ENCODE measurements at regions not wholly inside any gene's neighbourhood (a gene's known extent, or its start where the extent isn't known, plus 50 kb on each side); places are given as distances from the start of the nearest gene placed in this dataset.

GRCh38 chr10:78396754-78397153 is 363.1 kb downstream of the RPS24 start:
- no peak overlapping the region for H3K4me3 Mint-ChIP-seq
- no peaks in the 10 kb centered on the region for H3K9me3 Mint-ChIP-seq
- H3K36me3 Mint-ChIP-seq: no peaks in the 10 kb centered on the region
- DNase-seq: no peak
- H3K27ac Mint-ChIP-seq: no peak overlapping the region
- H3K4me1 Mint-ChIP-seq: no peaks in the 10 kb centered on the region
- peaks cover 2 to 6% (median 3%) of the 10 kb centered on the region in 3 donors for H3K27me3 Mint-ChIP-seq (ENCODE audit: low read depth in 3 of 3)

GRCh38 chr10:78397786-78398185 is 364.1 kb downstream of the RPS24 start:
- H3K36me3 Mint-ChIP-seq: no peaks in the 10 kb centered on the region
- H3K4me3 Mint-ChIP-seq: peak overlapping the region in 1 of 5 donors; percentile 2
- H3K27me3 Mint-ChIP-seq (ENCODE audit: low read depth in 3 of 3): peaks cover 2 to 6% (median 3%) of the 10 kb centered on the region in 3 donors
- H3K4me1 Mint-ChIP-seq: no peaks in the 10 kb centered on the region
- no peak for DNase-seq
- no peak overlapping the region for H3K27ac Mint-ChIP-seq
- H3K9me3 Mint-ChIP-seq: no peaks in the 10 kb centered on the region

- H3K9me3 Mint-ChIP-seq: no peaks in the 10 kb centered on the region
- H3K27me3 Mint-ChIP-seq (ENCODE audit: low read depth in 3 of 3): peaks cover 2 to 6% (median 3%) of the 10 kb centered on the region in 3 donors
- no peaks in the 10 kb centered on the region for H3K4me1 Mint-ChIP-seq
- no peak for DNase-seq
- H3K4me3 Mint-ChIP-seq: no peak overlapping the region
- H3K27ac Mint-ChIP-seq: no peak overlapping the region
- peaks cover 0 to under 1% (median 0%) of the 10 kb centered on the region in 3 donors for H3K36me3 Mint-ChIP-seq
Measured at GRCh38 chr10:78398382-78398781, 364.7 kb downstream of the RPS24 start.

GRCh38 chr10:78401624-78402367 is 368.1 kb downstream of the RPS24 start:
- H3K4me3 Mint-ChIP-seq: no peak overlapping the region
- no peak overlapping the region for H3K27ac Mint-ChIP-seq
- peaks cover 0 to 4% (median 0%) of the 10 kb centered on the region in 3 donors for H3K36me3 Mint-ChIP-seq
- H3K27me3 Mint-ChIP-seq (ENCODE audit: low read depth in 3 of 3): peaks cover 5 to 15% (median 10%) of the 10 kb centered on the region in 3 donors
- no peaks in the 10 kb centered on the region for H3K9me3 Mint-ChIP-seq
- no peak for DNase-seq
- H3K4me1 Mint-ChIP-seq: peaks cover 4 to 6% of the 10 kb centered on the region in 2 donors

- H3K27me3 Mint-ChIP-seq (ENCODE audit: low read depth in 3 of 3): peaks cover 6 to 15% (median 10%) of the 10 kb centered on the region in 3 donors
- no peak overlapping the region for H3K27ac Mint-ChIP-seq
- no peaks in the 10 kb centered on the region for H3K9me3 Mint-ChIP-seq
- no peak overlapping the region for H3K4me3 Mint-ChIP-seq
- no peak for DNase-seq
- peaks cover 0 to 4% (median 0%) of the 10 kb centered on the region in 3 donors for H3K36me3 Mint-ChIP-seq
- H3K4me1 Mint-ChIP-seq: peaks cover 8 to 14% of the 10 kb centered on the region in 2 donors
Measured at GRCh38 chr10:78402591-78402990, 368.9 kb downstream of the RPS24 start.

GRCh38 chr10:78403781-78404180 is 370.1 kb downstream of the RPS24 start:
- no peak for DNase-seq
- Mint-ChIP-seq H3K4me1 (peaks cover 14 to 20% of the 10 kb centered on the region in 2 donors), H3K27me3 (ENCODE audit: low read depth in 3 of 3) (peaks cover 6 to 15% (median 10%) of the 10 kb centered on the region in 3 donors), H3K27ac (no peak overlapping the region), H3K9me3 (no peaks in the 10 kb centered on the region), H3K4me3 (no peak overlapping the region), H3K36me3 (peaks cover 0 to 4% (median 0%) of the 10 kb centered on the region in 3 donors)

GRCh38 chr10:78404296-78404695 is 370.6 kb downstream of the RPS24 start:
- Mint-ChIP-seq H3K4me1 (peaks cover 14 to 20% of the 10 kb centered on the region in 2 donors), H3K4me3 (no peak overlapping the region), H3K36me3 (peaks cover 0 to 4% (median 0%) of the 10 kb centered on the region in 3 donors), H3K27me3 (ENCODE audit: low read depth in 3 of 3) (peaks cover 4 to 15% (median 10%) of the 10 kb centered on the region in 3 donors), H3K9me3 (no peaks in the 10 kb centered on the region), H3K27ac (no peak overlapping the region)
- DNase-seq: no peak

- Mint-ChIP-seq H3K27ac (no peak overlapping the region), H3K36me3 (peaks cover 0 to 4% (median 0%) of the 10 kb centered on the region in 3 donors), H3K4me1 (peaks cover 14 to 20% of the 10 kb centered on the region in 2 donors), H3K9me3 (no peaks in the 10 kb centered on the region), H3K27me3 (ENCODE audit: low read depth in 3 of 3) (peaks cover 4 to 15% (median 10%) of the 10 kb centered on the region in 3 donors), H3K4me3 (no peak overlapping the region)
- no peak for DNase-seq
Measured at GRCh38 chr10:78405231-78405630, 371.6 kb downstream of the RPS24 start.

GRCh38 chr10:78405736-78406135 is 372.1 kb downstream of the RPS24 start:
- Mint-ChIP-seq H3K4me3 (no peak overlapping the region), H3K36me3 (peaks cover 0 to 4% (median 0%) of the 10 kb centered on the region in 3 donors), H3K9me3 (no peaks in the 10 kb centered on the region), H3K27ac (no peak overlapping the region), H3K27me3 (ENCODE audit: low read depth in 3 of 3) (peaks cover 4 to 13% (median 10%) of the 10 kb centered on the region in 3 donors), H3K4me1 (peaks cover 14 to 20% of the 10 kb centered on the region in 2 donors)
- DNase-seq: no peak

- DNase-seq: no peak
- Mint-ChIP-seq H3K4me3 (peak overlapping the region; percentile 70 to 82 (median 76)), H3K27ac (peak overlapping the region in 1 of 6 donors; percentile 65), H3K27me3 (ENCODE audit: low read depth in 3 of 3) (peaks cover 4 to 10% (median 7%) of the 10 kb centered on the region in 3 donors), H3K9me3 (no peaks in the 10 kb centered on the region), H3K4me1 (peaks cover 14 to 20% of the 10 kb centered on the region in 2 donors), H3K36me3 (peaks cover 0 to 4% (median 0%) of the 10 kb centered on the region in 3 donors)
Measured at GRCh38 chr10:78406648-78407008, 373.0 kb downstream of the RPS24 start.

- DNase-seq: peak; percentile 49 to 65 (median 56)
Measured at GRCh38 chr10:78407009-78407711, 373.5 kb downstream of the RPS24 start.

GRCh38 chr10:78407966-78408365 is 374.3 kb downstream of the RPS24 start:
- Mint-ChIP-seq H3K27me3 (ENCODE audit: low read depth in 3 of 3) (peaks cover 4 to 11% (median 7%) of the 10 kb centered on the region in 3 donors), H3K4me1 (peaks cover 14 to 20% of the 10 kb centered on the region in 2 donors), H3K9me3 (no peaks in the 10 kb centered on the region), H3K4me3 (peak overlapping the region in 2 of 5 donors; percentile 26 to 27), H3K36me3 (peaks cover 0 to 4% (median 0%) of the 10 kb centered on the region in 3 donors), H3K27ac (peak overlapping the region in 1 of 6 donors; percentile 52)
- peak in 1 of 3 donors; percentile 19 for DNase-seq

More at GRCh38 chr10:78407009-78407711, 373.5 kb downstream of the RPS24 start:
- Mint-ChIP-seq H3K27ac (peak overlapping the region in 1 of 6 donors; percentile 65), H3K36me3 (peaks cover 0 to 4% (median 0%) of the 10 kb centered on the region in 3 donors), H3K4me3 (peak overlapping the region; percentile 70 to 82 (median 76)), H3K9me3 (no peaks in the 10 kb centered on the region), H3K27me3 (ENCODE audit: low read depth in 3 of 3) (peaks cover 4 to 10% (median 7%) of the 10 kb centered on the region in 3 donors), H3K4me1 (peaks cover 14 to 20% of the 10 kb centered on the region in 2 donors)

- Mint-ChIP-seq H3K36me3 (no peaks in the 10 kb centered on the region), H3K4me3 (no peak overlapping the region), H3K27me3 (ENCODE audit: low read depth in 3 of 3) (peaks cover 1 to 9% (median 7%) of the 10 kb centered on the region in 3 donors), H3K27ac (peak overlapping the region in 1 of 6 donors; percentile 52), H3K9me3 (no peaks in the 10 kb centered on the region), H3K4me1 (peaks cover 14 to 20% of the 10 kb centered on the region in 2 donors)
- no peak for DNase-seq
Measured at GRCh38 chr10:78408671-78409472, 375.2 kb downstream of the RPS24 start.
